GM21717 (cell line): ENCODE measurements at regions not wholly inside any gene's neighbourhood (a gene's known extent, or its start where the extent isn't known, plus 50 kb on each side); places are given as distances from the start of the nearest gene placed in this dataset.
"Not testable (repeated sequence)": the region's sequence is repeated elsewhere in the genome, so short reads cannot be mapped to it uniquely, and the experiment has no call there.

Source experiments
- ATAC-seq: cut with Tn5 transposase; IDR thresholded peaks from one replicate; pipeline ENCODE4 v1.9.1; 2021; ENCODE audit warnings: mild to moderate bottlenecking, moderate library complexity; ENCODE audit not compliant: unreplicated experiment

DNA sequence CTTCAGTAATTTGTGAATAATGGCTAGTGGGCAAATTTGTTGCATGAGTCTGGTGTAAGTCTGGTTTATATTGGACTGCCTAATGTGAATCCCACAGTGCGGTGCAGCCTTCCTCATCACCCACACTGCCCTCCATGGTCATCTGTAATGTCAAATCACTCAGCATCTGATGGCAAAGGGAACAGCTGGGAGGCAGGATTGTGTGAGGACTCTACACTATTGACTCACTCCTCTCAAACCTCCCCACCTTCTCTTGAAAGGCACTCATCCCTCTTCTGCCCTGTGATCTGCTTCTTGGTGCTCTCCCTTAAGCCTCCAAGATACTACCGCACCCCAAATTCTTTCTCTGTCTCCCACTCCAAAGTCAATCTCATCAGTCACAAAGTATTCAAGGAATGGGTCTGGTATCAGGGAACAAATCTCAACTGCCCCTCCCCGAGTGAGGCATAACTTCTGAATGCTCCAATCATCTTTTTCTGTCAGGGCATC, 146.0 kb upstream of the BEND6 start:
- ATAC-seq, result no peak

DNA sequence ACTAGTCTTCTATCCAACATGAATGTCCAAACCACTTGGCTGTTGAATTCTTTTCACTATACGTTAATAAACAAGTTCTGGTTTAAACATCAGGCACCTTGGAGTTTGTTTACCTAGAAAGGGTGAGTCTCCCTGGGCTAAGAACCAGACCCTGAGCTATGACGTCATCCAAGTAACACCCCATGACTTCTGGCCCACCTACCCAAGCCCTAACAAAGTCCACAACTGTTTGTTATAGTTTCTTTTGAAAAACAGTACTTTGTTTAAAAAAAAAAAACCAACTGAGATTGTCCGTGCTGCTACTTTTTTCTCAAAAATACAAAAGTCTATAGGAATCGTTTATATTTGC, 146.9 kb upstream of the BEND6 start:
- no peak for ATAC-seq

DNA sequence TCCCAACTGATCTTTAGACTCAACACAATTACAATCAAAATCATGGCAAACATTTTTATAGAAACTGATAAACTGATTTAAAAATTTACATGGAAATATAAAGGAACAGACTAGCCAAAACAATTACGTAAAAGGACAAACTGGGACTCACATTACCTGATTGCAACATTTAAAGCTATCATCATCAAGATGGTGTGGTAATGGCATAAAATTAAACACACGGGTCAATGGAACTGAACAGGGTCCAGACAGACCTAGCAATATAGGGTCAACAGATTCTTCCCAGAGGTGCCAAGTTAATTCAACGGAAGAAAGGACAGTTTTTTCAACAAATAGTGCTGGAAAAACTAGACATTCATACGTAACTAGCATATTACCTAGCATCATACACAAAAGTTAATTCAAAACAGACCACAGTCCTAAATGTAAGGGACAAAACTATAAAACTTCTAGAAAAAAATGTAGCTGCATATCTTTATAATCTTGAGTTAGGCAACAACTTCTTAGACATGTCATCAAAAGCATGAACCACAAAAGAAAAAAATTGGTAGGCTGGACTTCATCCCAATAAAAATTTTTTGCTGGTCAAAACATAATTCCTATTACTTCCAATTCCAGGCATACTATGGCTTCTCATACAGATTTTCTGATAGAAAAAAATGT, 147.4 kb upstream of the BEND6 start:
- no peak for ATAC-seq

DNA sequence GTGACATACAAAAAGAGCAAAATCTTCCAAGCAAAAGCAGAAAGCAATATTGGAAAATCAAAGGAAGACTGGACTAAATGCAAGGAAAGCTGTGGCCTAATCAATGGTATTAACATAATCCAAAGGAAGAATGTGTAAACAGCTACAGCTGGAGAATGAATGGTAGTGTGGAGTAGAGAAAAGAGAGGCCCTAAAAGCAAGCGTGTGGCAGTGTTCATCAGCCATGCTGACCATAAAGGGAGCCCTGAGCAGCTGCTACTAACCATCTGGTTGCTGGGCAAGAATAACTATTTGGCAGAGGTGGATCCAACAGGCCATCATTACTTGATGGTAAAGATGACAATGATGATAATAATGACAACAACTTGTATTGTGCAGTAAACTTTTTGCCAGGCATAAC, 148.5 kb upstream of the BEND6 start:
- no peak for ATAC-seq

DNA sequence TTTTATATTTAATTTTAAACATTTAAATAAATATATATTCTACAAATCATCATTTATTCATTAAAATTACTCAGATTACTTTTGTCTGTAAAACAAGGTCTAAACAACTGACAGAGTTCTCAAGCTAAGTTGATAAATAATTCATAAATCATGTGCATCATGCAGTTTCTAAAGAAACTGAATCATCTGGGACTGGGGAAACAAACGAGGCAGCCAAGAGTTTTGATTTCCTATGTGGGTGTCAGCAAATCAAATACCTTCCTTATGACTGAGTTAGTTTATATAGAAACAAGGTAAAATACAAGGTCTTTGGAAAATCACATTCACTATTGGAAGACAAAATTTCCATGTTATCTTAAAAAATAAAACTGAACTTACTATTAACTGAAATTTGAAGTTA, 149.9 kb upstream of the BEND6 start:
- ATAC-seq, result no peak

DNA sequence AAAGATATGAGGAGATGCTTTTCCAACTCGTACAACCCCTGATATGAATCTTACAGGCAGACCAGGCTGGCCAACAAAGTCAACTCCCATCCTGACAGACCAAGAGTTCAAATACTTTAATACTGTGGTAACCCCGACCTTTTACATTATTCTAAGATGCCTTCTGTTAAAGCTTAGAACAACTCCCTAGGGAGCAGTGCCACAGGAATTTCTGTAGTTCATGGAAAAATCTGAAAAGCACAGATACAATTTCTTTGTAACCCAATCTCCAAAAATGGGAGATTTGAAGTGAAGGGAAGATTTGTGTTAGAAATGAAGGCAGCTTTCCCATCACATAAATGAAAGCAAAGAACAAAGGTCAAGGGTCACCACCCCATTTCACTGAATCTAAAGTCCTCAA, 151.3 kb upstream of the BEND6 start:
- no peak for ATAC-seq

DNA sequence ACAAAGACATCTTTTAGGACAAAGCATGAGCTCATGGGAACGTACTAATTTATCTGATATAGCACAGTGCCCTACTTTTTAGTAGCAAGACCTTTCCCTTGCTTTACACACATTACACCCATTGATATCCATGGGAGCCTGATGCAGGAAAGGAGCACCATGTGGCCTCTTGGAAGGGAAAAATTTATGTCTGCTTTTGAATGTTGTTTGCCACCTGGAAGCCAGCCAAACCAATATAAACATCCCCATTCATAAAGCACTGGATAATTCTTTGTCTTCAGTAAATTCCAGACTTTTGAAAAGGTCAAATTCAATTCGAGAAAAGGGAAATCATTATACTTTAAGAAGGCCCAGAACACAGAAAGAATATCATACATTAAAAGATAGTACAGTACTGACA, 152.3 kb upstream of the BEND6 start:
- no peak for ATAC-seq

DNA sequence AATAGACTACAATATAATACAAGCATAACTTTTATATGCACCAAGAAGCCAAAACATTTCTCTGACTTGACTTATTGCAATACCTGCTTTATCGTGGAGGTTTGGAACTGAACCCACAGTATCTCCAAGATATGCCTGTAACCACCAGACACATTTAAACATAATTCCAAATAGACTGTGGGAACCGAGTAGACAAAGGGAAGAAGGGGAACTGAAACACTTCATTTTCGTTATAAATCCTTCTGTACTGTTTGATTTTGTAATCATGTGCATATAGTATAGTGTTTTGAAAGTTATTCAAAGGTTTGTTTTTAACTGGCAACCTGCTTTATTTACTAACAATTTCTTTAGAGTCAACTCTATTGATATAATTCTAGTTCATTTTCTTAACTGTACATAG, 154.9 kb upstream of the BEND6 start:
- no peak for ATAC-seq

DNA sequence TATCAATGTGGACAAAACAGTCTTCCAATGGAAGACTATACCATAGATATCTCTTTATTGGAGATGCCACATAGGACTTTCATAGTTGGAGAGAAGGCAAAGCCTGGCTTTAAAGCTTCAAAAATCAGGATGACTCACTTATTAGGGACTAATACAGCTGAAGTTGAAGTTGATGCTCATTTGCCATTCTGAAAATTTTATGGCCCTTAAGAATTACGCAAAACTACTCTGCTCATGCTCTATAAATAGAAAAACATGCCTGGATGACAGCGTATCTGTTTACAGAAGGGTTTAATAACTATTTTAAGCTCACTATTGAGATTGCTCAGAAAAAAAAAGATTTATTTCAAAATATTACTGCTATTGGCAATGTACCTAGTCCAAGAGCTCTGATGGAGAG, 155.5 kb upstream of the DST start:
- ATAC-seq, result no peak

DNA sequence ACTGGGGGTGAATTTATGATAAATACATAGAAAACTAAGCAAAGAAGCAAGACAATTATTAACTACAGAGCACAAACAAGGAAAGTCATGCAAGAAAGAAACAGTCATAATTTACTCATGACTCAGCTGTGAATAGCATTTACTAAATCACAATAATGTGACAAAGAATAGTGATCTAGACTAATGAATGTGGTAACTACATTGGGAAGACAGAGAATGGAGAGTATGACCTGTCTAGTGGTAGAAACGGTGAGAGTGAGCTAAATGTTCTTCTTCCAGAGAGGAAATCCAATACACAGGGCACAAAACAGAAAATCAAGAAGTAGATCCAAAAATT, 153.5 kb upstream of the DST start:
- ATAC-seq, result no peak

DNA sequence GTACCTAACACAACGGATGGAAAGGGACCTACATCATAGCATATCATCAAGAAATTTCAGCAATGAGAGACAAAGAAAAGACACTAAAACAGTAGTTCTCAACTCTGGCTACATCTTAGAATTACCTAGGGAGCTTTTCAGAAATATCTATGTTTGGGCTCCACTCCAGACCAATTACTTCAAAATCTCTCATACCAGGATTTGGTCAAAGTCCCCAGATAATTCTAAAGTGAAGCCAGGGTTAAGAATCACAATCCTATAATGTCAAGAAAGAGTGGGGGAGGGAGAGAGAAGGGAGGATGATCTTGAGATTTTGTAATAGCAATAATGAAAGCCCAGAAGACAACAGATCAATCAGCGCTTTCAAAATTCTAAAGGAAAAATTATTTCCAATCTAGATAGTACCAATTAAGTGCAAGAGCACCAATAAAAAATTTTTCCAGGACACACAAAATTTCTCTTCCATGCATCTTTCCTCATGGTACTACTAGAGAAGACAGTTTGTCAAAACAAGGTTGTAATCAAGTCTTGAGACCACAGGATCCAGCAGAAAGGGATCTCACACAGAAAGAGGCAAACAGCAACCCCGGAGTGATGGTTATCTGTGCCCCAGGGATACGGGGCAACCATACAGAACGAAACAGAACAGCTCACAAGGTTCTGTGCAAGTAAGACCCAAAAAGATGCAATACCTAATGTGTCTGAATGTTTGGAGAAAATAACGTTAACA, 152.9 kb upstream of the DST start:
- ATAC-seq, result no peak

DNA sequence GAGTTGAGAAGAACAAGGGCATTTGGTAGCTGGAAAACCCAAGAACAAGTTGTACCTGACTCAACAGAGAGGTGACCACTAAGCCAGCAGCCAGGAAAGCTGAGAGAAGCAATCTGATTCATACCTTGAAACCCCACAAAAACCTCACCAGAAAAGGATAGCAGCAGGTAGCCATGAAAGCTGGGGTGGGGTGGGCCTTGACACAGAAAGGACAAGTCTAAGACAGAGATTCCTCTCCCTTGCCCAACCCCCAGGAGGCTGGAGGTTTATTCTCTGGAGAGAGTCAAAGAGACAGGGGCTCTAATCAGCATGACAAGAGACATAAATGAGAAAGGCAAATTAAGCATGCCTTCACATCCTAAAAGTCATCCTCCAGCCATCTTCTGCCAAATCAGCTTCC, 151.7 kb upstream of the DST start:
- ATAC-seq, result peak; percentile 46

DNA sequence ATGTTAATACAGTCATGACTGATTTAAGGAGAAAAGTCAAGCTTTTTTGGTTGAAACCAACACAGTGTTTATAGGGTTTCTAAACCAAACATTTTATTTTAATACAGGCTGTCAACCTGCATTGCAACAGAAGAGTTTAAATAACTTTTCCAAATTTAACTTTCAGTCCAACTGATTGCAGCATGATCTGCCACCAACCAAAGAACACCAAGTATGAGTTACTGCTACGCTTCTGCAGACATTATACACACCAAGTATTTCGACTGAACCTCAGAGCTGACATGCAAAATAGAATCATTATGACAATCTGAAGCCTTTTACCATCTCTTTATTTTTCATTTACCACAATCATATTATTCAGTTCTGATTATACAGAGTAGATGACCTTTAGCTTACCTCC, 151.2 kb upstream of the DST start:
- peak; percentile 22 for ATAC-seq

DNA sequence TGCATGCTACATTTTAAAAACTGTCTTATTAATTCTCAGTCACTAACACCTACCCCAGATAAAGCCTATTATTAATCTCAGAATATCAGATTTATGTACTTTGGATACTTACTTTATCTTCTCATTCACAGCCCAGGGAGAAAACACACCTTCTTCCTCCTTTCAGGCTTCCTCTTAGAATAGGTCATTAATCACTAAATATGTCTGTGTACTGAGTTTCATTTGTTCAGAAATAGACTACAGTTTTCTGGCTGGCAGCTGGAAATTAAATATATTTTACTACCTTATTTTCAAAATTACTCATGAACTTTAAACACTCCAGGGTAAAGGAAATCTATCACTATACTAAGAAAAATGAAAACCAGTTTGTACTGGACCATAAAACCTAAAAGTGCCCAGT, 147.7 kb upstream of the DST start:
- no peak for ATAC-seq

DNA sequence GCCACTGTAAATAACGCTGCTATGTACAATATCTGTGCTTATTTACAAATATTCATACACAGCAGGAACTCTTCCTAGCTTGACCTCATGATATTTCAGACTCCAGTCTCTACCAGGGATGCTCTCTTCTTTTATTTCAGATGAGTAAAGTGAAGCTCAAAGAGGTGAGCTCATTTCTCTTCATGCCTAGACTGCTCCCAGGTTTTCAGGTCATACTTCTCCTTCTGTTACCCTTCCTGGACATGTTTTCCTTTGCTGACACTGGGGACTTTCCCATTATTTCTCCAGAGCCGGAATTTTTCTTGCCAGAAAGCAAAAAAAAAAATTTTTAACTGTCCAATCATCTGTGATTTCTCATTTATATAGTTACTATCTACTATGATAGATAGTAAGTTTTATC, 147.2 kb upstream of the DST start:
- no peak for ATAC-seq

DNA sequence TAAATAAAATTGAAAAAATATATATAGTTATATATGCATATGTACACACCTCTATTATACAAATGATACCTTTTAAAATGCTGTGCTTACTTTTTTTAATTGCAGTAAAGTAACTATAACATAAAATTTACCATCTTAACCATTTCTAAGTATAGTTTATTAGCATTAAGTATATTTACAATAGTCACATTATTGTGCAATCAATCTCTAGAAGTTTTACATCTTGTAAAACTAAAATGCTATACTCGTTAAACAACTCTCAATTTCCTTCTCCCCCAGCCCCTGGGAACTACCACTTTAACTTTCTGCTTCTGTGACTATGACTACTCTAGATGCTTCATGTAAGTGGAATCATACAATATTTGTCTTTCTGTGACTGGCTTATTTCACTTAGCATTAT, 146.7 kb upstream of the DST start:
- ATAC-seq, result no peak

DNA sequence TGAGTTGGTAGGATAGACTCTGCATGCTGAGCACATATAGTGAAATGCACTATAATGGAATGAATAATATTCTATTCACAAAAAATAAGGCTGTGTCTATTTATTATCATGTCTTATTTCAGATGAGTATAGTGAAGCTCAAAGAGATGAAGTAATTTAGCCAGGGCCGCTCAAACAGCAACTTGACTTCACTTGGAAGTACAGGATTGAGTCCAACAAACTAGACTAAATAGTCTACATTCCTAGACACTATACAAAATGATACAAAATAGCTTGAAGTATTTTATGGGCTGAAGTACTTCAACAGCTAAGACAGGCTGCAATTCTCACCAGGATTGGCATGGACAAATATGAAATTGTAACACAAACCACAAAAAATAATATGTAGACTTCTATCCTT, 144.5 kb upstream of the DST start:
- no peak for ATAC-seq

DNA sequence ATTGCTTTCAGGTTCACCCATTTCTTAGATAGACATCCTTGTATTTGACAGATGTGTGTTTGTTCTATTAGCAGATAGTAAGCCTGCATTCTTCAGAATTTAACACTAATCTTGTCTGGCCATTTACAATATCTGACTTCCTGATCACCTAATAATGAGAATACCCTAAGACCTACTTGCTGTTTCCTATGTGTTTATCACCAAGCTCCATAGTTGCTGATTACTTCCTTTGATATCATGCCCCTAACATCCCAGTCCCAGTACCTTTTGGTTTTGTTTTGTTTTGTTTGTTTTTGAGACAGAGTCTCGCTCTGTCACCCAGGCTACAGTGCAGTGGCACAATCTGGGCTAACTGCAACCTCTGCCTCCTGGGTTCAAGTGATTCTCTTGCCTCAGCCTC, 143.6 kb upstream of the DST start:
- no peak for ATAC-seq

DNA sequence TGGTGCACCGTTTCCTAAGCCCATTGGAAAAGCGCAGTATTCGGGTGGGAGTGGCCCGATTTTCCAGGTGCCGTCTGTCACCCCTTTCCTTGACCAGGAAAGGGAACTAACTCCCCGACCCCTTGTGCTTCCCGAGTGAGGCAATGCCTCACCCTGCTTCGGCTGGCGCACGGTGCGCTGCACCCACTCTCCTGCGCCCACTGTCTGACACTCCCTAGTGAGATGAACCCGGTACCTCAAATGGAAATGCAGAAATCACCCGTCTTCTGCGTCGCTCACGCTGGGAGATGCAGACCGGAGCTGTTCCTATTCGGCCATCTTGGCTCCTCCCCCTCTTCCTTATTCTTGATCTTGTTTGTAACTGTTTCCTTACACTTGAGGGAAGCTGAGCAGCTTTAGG, 142.8 kb upstream of the DST start:
- ATAC-seq, result not testable (repeated sequence)

DNA sequence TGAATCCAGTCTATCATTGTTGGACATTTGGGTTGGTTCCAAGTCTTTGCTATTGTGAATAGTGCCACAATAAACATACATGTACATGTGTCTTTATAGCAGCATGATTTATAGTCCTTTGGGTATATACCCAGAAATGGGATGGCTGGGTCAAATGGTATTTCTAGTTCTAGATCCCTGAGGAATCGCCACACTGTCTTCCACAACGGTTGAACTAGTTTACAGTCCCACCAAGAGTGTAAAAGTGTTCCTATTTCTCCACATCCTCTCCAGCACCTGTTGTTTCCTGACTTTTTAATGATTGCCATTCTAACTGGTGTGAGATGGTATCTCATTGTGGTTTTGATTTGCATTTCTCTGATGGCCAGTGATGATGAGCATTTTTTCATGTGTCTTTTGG, 137.4 kb upstream of the DST start:
- ATAC-seq, result not testable (repeated sequence)

DNA sequence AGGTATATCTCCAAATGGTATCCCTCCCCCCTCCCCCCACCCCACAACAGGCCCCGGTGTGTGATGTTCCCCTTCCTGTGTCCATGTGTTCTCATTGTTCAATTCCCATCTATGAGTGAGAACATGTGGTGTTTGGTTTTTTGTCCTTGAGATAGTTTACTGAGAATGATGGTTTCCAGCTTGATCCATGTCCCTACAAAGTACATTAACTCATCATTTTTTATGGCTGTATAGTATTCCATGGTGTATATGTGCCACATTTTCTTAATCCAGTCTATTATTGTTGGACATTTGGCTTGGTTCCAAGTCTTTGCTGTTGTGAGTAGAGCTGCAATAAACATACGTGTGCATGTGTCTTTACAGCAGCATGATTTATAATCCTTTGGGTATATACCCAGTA, 135.8 kb upstream of the DST start:
- ATAC-seq, result not testable (repeated sequence)

DNA sequence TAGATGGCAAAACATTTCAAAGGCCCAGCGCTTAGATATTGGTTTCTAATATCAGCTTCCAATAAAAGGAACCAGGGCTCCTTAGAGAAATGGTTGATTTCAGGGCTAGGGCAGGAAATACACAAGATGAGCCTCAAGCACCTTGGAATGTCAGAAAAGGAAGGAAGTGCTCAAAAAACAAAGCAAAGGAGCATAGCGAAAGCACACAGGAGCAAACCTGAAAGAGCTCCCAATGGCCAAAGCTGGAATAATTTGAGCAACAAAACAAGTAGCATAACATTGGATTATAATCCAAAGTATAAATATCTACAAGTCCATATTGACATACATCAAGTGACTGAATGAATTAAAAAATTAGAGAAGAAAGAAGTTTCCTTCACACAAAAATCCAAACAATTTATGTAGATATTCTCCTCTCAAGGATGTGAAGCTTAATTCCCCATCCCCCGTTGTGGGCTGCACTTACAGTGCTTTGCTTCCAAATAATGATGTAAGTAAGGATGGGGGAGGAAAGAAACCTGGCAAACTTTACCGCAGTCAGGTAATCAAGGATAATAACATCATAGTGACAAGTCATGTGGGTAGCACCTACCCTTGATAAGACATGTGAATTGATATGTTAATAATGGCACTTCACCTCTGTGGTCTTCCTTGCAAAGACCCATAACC, 132.9 kb upstream of the DST start:
- no peak for ATAC-seq
